ENCODE measurements at regions not wholly inside any gene's neighbourhood (a gene's known extent, or its start where the extent isn't known, plus 50 kb on each side); places are given as distances from the start of the nearest gene placed in this dataset.

DNA sequence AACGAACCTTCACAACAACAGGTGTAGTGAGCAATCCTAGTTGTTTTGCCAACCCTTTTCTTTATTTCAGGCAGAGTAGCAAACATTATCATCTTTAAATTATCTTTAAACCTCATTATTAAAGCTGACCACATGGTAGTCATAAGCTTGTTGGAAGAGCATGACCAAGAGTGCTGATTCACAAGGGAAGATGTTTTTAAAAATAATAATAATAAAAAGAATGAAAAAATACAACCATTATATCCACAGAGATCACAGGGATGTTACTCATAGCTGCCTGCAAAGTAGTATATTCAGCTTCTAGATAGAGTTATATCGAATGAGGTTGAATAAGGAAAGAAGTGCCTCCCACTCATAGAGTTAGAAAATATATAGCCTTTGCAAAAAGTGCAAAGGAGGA is 101.0 kb upstream of the FLRT2 start:
- DNase-seq (ENCODE audit: low spot score), result no peak

- DNase-seq (ENCODE audit: low spot score), result no peak
Measured at GRCh38 chr14:85437148-85437547, 92.8 kb upstream of the FLRT2 start.

- no peak for DNase-seq (ENCODE audit: low spot score)
Measured at GRCh38 chr14:85438001-85438400, 91.9 kb upstream of the FLRT2 start.

DNA sequence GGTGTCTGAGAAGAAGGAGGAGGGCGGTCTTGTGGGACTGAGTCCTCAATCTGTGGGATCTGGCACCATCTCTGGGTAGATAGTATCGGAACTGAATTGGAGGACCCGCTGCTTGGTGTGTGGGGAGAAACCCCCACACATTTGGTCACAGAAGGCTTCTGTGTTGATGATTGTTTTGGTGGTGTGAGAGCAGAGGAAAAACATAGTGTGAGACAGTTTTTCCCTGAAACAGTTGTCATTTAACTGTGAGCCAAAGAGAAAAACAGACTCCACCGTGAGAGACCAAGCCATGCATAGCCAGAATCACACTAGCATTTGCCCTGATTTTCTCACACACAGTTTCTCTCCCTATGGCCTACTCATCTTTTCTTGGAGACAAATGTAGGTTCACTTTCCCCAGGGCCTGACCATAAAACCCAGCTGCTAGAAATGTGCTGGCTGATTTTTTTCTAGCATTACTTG is 91.4 kb upstream of the FLRT2 start:
- no peak for DNase-seq (ENCODE audit: low spot score)

DNA sequence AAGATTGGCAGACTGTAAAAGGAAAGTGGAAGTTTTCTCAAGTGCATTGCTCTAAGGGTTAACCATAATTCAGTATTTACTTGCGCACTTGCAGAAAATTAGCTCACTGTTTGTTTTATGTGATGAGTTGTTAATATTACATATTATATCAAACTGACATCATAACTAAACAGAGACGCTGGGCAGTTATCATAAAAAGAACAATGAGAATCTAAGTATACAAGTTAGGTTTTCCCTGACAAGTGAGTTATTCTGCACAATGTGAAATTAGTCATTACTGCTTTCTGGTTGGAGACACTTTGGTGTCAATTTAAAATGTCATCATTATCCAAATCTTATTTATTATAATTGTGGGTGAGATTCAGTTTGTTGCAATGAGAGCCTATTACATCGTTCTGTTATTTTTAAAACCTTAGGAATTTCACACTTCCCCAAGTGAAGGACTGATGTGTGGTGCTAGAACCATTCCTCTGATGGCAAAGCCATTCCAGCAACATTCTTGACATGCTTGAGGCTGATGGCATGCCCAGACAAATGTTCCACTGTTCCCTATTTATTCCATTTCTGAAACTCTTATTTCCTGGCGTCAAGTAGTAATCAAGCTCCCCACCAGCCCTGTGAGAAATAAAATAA is 90.1 kb upstream of the FLRT2 start:
- DNase-seq (ENCODE audit: low spot score), result no peak

GRCh38 chr14:85441909-85442643 is 87.9 kb upstream of the FLRT2 start:
- no peak for DNase-seq (ENCODE audit: low spot score)

DNA sequence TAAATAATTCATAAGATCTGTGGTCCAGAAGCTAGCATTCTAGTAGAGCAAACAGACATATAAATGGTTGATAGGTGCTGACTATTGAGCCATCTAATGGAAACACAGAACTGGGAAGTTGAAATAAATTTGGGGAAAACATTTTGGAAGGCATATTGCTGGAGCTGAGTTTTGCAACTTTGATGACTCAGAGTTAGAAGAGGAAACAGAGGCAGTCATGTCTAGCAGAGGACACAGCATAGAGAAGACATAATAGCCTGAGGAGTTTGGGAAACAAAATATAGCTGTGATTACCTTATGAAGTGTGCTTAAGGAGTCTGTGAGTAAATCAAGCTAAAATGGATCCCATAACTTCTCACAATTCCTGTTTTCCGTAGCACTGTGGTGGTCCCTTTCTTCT is 86.9 kb upstream of the FLRT2 start:
- no peak for DNase-seq (ENCODE audit: low spot score)

DNA sequence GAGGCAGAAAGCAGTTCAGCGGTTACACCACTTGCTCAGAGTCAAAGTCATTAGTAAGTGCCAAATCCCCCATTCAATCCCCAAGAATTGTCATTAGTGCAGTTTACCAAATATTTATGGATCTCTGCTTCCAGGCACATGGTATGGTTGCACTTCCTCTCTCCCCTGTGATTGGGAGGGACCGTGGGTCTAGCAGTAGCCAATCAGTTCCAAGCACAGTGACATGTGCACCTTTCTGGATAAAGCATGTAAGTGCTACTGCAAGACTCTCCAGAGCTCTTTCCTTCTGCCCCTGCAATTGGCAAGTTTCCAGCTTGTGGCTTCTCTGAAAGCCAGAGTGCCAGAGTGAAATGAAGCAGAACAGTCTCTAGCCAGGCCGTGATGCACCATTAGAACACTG is 85.3 kb upstream of the FLRT2 start:
- DNase-seq (ENCODE audit: low spot score), result no peak

DNA sequence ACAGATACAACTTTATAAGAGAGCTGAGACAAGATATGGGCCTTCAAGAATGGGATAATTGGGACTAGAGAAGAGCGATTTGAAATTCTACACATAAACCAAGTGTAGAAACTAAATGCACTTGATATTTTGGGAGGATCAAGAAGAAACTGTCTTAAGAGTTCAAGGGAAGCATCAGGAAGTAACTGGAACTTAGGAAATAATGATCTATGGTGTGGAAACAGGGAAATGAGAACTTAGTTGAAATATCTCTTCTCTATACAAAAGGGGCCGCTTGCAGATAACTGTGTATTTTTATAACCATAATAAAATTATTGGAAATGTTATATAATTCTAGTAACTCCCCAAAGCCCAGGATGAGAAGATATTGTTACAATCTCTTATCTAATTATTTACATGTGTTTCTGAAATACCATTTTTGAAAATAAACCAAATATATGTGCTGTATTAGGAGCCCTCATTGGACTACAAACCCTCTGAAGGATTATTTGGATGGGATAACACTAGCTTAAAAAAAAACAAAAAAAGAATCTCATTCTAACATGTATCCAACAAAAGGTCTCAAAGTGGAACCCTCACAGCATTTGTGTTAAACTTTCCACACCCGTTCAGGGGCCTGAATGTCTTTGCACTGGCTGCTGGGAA is 84.7 kb upstream of the FLRT2 start:
- DNase-seq (ENCODE audit: low spot score), result no peak

DNA sequence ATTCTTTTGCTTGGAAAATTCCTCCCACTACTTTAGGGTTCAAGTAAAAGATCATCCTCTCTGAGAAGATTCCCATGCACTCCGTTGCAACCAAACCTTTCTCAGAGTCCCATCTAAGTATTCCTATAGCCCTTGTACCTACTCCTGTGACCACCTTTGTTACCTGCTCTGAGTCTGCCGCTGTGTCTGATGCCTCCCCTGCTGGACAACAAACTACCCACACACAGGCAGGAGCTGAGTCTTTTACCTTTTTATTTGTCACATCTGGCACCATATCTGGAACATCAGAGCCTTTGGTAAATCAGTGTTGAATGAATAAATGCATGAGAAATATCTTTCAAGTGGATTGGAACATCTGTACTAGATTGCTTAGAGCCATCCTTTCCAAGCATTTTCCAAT is 82.1 kb upstream of the FLRT2 start:
- DNase-seq (ENCODE audit: low spot score), result no peak

DNA sequence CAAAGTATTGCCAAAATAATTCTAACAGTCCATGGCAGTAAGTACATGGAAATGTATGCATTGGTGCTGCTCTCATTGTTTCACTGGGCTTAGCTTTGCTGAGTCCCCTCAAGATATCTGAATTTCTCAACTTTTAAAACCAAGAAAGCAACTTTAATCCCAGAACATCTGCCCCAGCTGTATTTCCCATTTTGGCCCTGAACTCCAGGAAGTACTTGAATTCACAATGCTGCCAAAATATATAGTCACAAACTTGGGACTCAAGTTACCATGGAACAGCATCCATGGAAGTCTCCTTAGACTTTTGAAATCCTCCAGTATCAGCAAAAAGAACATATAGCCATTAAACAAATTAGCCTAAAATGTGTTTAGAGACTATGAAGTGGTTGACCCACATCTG is 78.5 kb upstream of the FLRT2 start:
- DNase-seq (ENCODE audit: low spot score), result no peak

DNA sequence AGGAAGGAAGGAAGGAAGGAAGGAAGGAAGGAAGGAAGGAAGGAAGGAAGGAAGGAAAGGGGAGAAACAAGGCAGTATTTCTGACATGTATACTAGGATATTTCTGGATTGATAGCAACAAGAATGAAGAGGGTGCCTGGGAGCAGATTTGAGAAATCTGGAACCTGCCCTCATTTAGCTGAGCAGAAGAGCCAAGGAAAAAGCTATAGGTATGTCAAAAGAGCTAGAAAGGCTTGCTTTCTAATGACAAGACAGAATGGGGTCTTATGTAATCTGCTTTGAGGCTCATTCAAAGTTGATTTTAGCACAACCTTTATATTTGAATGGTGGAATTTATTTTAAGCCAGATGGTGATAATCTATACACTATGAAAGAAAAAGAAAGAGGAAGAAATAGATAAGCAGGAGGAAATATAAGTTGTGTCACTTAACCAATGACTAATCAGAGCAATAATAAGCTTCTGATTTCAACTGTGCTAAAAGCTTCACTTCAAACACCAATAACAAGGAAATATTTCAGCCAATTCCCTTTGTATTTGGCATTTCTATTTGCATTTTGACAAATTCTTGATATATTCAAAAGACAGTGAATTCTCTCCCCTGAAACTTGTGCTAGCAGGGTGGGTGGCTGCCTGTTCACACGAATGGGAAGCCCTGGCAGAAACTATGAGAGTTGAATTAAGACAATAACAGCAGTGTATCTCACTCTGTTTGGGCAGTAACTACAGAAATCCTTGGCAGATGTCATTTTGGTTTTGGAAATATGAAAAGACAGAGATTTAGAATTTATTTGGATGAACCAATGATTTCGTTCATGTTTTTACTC is 76.3 kb upstream of the FLRT2 start:
- DNase-seq (ENCODE audit: low spot score), result no peak

- DNase-seq (ENCODE audit: low spot score), result no peak
Measured at GRCh38 chr14:85454226-85454813, 75.6 kb upstream of the FLRT2 start.

- no peak for DNase-seq (ENCODE audit: low spot score)
Measured at GRCh38 chr14:85459361-85460000, 70.5 kb upstream of the FLRT2 start.

GRCh38 chr14:85461432-85462133 is 68.4 kb upstream of the FLRT2 start:
- DNase-seq (ENCODE audit: low spot score), result no peak

- no peak for DNase-seq (ENCODE audit: low spot score)
Measured at GRCh38 chr14:85463512-85463911, 66.4 kb upstream of the FLRT2 start.

- no peak for DNase-seq (ENCODE audit: low spot score)
Measured at GRCh38 chr14:85464135-85464895, 65.6 kb upstream of the FLRT2 start.

- DNase-seq (ENCODE audit: low spot score), result no peak
Measured at GRCh38 chr14:85466678-85467077, 63.3 kb upstream of the FLRT2 start.

DNA sequence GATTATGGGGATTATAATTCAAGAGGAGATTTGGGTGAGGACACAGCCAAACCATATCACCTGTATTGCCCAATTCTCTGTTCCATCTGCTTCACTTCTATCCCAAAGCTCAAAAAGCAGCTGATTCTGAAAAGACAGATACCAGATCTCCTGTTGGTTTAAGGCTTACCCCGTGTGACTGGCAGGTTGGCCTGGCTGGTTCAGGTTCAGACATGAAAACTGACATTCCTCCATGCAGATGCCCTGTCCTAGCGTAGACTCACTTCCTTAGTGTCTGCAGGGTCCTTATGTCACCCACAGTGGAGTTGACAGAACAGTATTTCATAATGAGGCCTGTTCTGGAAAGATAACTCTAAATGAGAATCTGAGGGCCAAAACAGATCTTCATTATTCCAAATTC is 61.1 kb upstream of the FLRT2 start:
- DNase-seq (ENCODE audit: low spot score), result no peak

DNA sequence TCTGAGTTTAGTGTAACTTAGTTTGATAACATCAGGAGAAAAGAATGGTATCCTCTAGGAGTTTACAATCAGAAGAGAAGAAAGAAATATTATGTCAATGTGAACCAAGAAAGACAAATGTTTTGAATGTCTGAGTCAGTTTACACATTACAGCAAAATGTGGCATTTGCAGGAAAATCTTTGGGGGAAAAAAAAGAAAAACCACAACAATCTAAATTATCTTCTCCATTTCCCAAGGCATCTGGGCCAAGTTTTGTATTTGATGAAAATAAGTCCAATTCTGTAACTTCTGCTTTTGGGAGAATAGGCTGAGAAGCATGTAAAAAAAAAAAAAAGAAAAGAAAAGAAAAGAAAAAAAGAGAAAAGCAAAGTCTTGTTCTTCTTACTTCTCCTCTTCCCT is 58.8 kb upstream of the FLRT2 start:
- DNase-seq (ENCODE audit: low spot score), result no peak

All from Ammon's horn (tissue), 1 donor.